ENCODE measurements at regions not wholly inside any gene's neighbourhood (a gene's known extent, or its start where the extent isn't known, plus 50 kb on each side); places are given as distances from the start of the nearest gene placed in this dataset.

DNA sequence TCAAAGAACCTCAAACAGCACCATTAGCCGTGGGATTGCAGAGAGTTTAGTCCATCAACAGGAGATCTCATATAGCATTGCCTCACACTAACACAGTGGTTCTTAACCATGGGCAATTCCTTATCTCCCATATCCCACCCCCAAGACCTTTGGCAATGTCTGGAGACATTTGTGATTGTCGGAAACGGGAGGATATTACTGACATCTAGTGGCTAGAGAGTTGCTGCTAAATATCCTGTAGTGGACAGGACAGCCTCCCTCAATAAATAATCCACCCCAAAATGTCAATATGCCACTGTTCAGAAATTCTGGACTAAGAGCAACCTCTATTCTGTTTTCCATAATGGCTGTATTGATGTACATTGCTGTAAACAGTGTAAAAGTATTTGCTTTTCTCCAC lies 210.1 kb upstream of the CCN2 start:
- no peak for TF ChIP-seq EZH2 (IDR thresholded peaks at IDR 0.05; ENCODE audit: low read length)
- TF ChIP-seq, protein P1, sequence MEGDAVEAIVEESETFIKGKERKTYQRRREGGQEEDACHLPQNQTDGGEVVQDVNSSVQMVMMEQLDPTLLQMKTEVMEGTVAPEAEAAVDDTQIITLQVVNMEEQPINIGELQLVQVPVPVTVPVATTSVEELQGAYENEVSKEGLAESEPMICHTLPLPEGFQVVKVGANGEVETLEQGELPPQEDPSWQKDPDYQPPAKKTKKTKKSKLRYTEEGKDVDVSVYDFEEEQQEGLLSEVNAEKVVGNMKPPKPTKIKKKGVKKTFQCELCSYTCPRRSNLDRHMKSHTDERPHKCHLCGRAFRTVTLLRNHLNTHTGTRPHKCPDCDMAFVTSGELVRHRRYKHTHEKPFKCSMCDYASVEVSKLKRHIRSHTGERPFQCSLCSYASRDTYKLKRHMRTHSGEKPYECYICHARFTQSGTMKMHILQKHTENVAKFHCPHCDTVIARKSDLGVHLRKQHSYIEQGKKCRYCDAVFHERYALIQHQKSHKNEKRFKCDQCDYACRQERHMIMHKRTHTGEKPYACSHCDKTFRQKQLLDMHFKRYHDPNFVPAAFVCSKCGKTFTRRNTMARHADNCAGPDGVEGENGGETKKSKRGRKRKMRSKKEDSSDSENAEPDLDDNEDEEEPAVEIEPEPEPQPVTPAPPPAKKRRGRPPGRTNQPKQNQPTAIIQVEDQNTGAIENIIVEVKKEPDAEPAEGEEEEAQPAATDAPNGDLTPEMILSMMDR (optimal IDR thresholded peaks at IDR 0.05 in 1 of 3, IDR thresholded peaks at IDR 0.05 in 1 of 3, conservative IDR thresholded peaks at IDR 0.05 in 1 of 3; ENCODE audit: extremely low read depth in 1 of 3, insufficient read depth in 2 of 3, low read length in 3 of 3): peak; percentile 48 to 65 (median 55)

Measured in keratinocyte (primary cell).